PC-9 (cell line): ENCODE measurements at regions not wholly inside any gene's neighbourhood (a gene's known extent, or its start where the extent isn't known, plus 50 kb on each side); places are given as distances from the start of the nearest gene placed in this dataset.

Source experiments
- BruUV-seq: library from RNA; stranded (reverse); fragments of 400-500 nt; replicated peaks from 2 replicates; lab custom pipeline; 2021; lab: Mats Ljungman, UMichigan
- CTCF ChIA-PET: fragments of 300-600 bp; sonication (Branson Sonifier 250); formaldehyde crosslinking; loops from one replicate; lab custom pipeline; 2022; ENCODE audit warnings: antibody characterized with exemption; lab: Charles Lee
- POLR2A ChIA-PET: fragments of 300-600 bp; sonication (Branson Sonifier 250); formaldehyde crosslinking; loops from one replicate; lab custom pipeline; 2022; ENCODE audit warnings: antibody characterized with exemption; ENCODE audit not compliant: unreplicated experiment; lab: Charles Lee
- DNase-seq, 2 experiments: peaks; one replicate each; pipeline versions ENCODE4 v3.0.0 to v3.0.0-alpha.2; 2015 to 2022; ENCODE audit warnings: mixed read lengths in 1 of 2
- H2AFZ ChIP-seq: fragments of 200-600 bp; sonication (generic); 2 replicates; pipeline ENCODE4 v1.8.1; 2017; ENCODE audit warnings: antibody characterized with exemption
- H3F3A ChIP-seq: fragments of 200-600 bp; sonication (generic); 2 replicates; pipeline ENCODE4 v1.8.1; 2017; ENCODE audit warnings: antibody characterized with exemption, mild to moderate bottlenecking, low read depth; ENCODE audit not compliant: insufficient read depth
- H3K27ac ChIP-seq: fragments of 200-600 bp; sonication (generic); 2 replicates; pipeline ENCODE4 v1.6.1; 2016; ENCODE audit warnings: mixed run types
- H3K27me3 ChIP-seq: fragments of 200-600 bp; sonication (generic); 2 replicates; pipeline ENCODE4 v1.6.1; 2016; ENCODE audit warnings: low read depth, mixed run types; ENCODE audit not compliant: insufficient read depth
- H3K36me3 ChIP-seq: fragments of 200-600 bp; sonication (generic); 2 replicates; pipeline ENCODE4 v1.6.1; 2016; ENCODE audit warnings: low read depth, mixed run types
- H3K4me1 ChIP-seq: fragments of 200-600 bp; sonication (generic); replicated peaks from 2 replicates; pipeline ENCODE4 v1.6.1; 2016; ENCODE audit warnings: mixed run types; ENCODE audit not compliant: insufficient read depth
- H3K4me2 ChIP-seq: fragments of 200-600 bp; sonication (generic); 2 replicates; pipeline ENCODE4 v1.6.1; 2017; ENCODE audit warnings: mixed run types
- H3K4me3 ChIP-seq: fragments of 200-600 bp; sonication (generic); 2 replicates; pipeline ENCODE4 v1.6.1; 2016; ENCODE audit warnings: mixed run types
- H3K79me2 ChIP-seq: fragments of 200-600 bp; sonication (generic); 2 replicates; pipeline ENCODE4 v1.6.1; 2017; ENCODE audit warnings: low read depth, mixed run types
- H3K9me2 ChIP-seq: fragments of 200-600 bp; sonication (generic); 2 replicates; pipeline ENCODE4 v1.8.1; 2017; ENCODE audit warnings: mild to moderate bottlenecking; ENCODE audit not compliant: insufficient read depth
- H3K9me3 ChIP-seq: fragments of 200-600 bp; sonication (generic); 2 replicates; pipeline ENCODE4 v1.8.1; 2016; ENCODE audit warnings: low read depth; ENCODE audit not compliant: insufficient read depth
- H4K20me1 ChIP-seq: fragments of 200-600 bp; sonication (generic); 2 replicates; pipeline ENCODE4 v1.8.1; 2017; ENCODE audit not compliant: insufficient read depth
- EZH2 ChIP-seq: fragments of 200-600 bp; sonication (generic); IDR thresholded peaks from 2 replicates; pipeline ENCODE4 v1.8.0; 2017; ENCODE audit warnings: antibody characterized with exemption, low read depth
- intact Hi-C: fragments of 100-400 bp; cut with micrococcal nuclease; formaldehyde crosslinking; loops from one replicate; pipeline ENCODE4 v1.10.0; 2022; ENCODE audit not compliant: unreplicated experiment
- TF ChIP-seq, protein P1 (sequence below): fragments of 200-600 bp; sonication (generic); conservative IDR thresholded peaks from 2 replicates; pipeline ENCODE4 v1.6.1; 2017; ENCODE audit warnings: mixed run types, antibody characterized with exemption, mild to moderate bottlenecking, moderate library complexity

DNA sequence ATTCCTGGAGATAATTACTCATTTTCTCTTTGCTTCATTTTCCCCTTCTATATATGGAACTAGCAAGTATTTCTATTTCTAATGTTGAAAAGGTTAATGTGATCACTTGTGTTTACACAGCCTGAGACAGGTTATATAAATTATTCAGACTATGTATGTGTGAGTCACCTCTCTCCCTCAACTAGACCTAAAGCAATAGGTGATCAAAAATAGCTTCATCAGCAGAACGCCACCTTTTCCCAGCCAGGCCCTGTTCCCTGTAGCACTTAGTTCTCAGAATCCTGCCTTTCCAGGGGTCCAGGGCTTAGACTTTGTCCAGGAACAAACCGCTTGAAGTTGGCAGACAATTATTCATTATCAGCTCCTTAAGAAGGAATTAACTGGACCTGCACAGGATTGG lies 125.3 kb upstream of the EXOC2 start:
- Histone ChIP-seq H3K27me3 (no peaks in the 10 kb centered on the region), H3K36me3 (no peaks in the 10 kb centered on the region), H2AFZ (no peak overlapping the region), H3K27ac (no peak overlapping the region), H3K4me3 (no peak overlapping the region), H3F3A (no peaks in the 10 kb centered on the region), H3K9me2 (no peaks in the 10 kb centered on the region), H4K20me1 (no peaks in the 10 kb centered on the region), H3K9me3 (no peaks in the 10 kb centered on the region), H3K4me1 (peaks cover 9% of the 10 kb centered on the region), H3K79me2 (no peaks in the 10 kb centered on the region), H3K4me2 (peak overlapping the region; percentile 9; the same call in 1 of the 2 replicates)
- intact Hi-C loops: no loop called here
- DNase-seq: peak in 1 of 2 experiments; percentile 60
- no TSS peak for BruUV-seq
- CTCF ChIA-PET: no interaction called here
- no peak for TF ChIP-seq EZH2
- TF ChIP-seq, protein P1, sequence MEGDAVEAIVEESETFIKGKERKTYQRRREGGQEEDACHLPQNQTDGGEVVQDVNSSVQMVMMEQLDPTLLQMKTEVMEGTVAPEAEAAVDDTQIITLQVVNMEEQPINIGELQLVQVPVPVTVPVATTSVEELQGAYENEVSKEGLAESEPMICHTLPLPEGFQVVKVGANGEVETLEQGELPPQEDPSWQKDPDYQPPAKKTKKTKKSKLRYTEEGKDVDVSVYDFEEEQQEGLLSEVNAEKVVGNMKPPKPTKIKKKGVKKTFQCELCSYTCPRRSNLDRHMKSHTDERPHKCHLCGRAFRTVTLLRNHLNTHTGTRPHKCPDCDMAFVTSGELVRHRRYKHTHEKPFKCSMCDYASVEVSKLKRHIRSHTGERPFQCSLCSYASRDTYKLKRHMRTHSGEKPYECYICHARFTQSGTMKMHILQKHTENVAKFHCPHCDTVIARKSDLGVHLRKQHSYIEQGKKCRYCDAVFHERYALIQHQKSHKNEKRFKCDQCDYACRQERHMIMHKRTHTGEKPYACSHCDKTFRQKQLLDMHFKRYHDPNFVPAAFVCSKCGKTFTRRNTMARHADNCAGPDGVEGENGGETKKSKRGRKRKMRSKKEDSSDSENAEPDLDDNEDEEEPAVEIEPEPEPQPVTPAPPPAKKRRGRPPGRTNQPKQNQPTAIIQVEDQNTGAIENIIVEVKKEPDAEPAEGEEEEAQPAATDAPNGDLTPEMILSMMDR: no peak
- POLR2A ChIA-PET: no interaction called here

DNA sequence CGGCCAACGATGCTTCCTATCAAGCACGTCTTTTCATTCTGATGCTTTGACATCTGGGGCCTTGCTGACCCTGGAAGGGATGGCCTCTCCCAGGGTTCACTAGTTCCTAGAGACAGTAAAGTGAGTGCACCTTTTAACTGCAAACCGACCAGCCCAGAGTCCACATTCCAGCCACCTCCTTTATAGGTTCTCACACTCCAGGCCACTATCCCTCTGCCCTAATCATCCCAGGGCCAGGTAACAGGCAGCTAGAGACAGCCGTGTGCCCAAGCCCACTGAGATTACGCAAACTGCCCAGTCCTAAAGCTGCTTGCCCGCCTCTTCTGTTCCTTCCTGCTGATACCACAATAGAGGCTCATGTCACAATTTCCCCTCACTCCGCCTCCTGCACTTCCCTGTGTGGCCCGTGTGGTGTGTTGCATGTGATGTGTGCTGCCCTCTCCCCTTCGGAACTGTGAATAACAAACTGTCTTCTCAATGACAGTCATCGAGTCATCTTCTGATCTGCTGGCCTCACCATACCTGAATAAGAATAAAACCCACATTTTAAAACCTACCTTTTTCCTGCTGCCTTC lies 123.7 kb upstream of the EXOC2 start:
- CTCF ChIA-PET: interaction anchor here (0.7 kb wide), 1 partner anchor 533 kb away, joined by 3 read pairs; no protein-coding TSS in a partner anchor
- no TSS peak for BruUV-seq
- TF ChIP-seq EZH2: no peak
- TF ChIP-seq, protein P1: no peak

DNA sequence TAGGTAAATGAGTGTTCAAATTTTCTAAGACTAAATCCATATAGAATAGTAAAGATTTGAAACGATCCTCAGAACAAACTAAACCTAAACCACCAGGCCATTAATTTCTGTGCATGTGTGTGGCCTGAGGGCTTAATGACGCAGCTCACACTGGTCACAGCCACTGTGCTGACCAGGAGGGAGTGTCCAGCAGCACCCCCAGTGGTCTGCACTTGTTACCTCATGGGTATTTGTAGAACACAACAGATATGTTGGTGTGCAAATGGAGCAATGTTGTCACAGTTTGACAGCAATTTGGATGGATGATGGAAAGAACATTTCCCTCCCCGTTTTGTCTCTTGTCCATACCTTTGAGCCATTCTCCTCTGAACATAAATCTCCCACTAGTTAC lies 122.4 kb upstream of the EXOC2 start:
- no peak for DNase-seq
- no peak overlapping the region for H3K27ac ChIP-seq
- no peaks in the 10 kb centered on the region for H3K79me2 ChIP-seq
- H3K9me2 ChIP-seq: no peaks in the 10 kb centered on the region
- ChIA-PET CTCF (no interaction called here), POLR2A (no interaction called here)
- no TSS peak for BruUV-seq
- no peaks in the 10 kb centered on the region for H3K36me3 ChIP-seq
- H3K4me3 ChIP-seq: no peak overlapping the region
- no peaks in the 10 kb centered on the region for H4K20me1 ChIP-seq
- H3K27me3 ChIP-seq: no peaks in the 10 kb centered on the region
- intact Hi-C loops: no loop called here
- H3K9me3 ChIP-seq: no peaks in the 10 kb centered on the region
- no peaks in the 10 kb centered on the region for H3F3A ChIP-seq
- no peak overlapping the region for H2AFZ ChIP-seq
- TF ChIP-seq EZH2: no peak
- TF ChIP-seq, protein P1: no peak
- H3K4me1 ChIP-seq: peaks cover 9% of the 10 kb centered on the region
- H3K4me2 ChIP-seq: no peak overlapping the region

More for the DNA sequence above, 123.7 kb upstream of the EXOC2 start:
- Histone ChIP-seq H3K27me3 (no peaks in the 10 kb centered on the region), H3K36me3 (no peaks in the 10 kb centered on the region), H3K9me2 (no peaks in the 10 kb centered on the region), H3K4me3 (no peak overlapping the region), H3K4me2 (no peak overlapping the region), H3K4me1 (peaks cover 9% of the 10 kb centered on the region), H2AFZ (no peak overlapping the region), H3K9me3 (no peaks in the 10 kb centered on the region), H3K79me2 (no peaks in the 10 kb centered on the region), H3K27ac (no peak overlapping the region), H3F3A (no peaks in the 10 kb centered on the region), H4K20me1 (no peaks in the 10 kb centered on the region)
- no peak for DNase-seq
- POLR2A ChIA-PET: no interaction called here
- intact Hi-C loops: no loop called here
